GM12873 (cell line): ENCODE measurements at regions not wholly inside any gene's neighbourhood (a gene's known extent, or its start where the extent isn't known, plus 50 kb on each side); places are given as distances from the start of the nearest gene placed in this dataset.

Source experiments
- CTCF ChIP-seq: IDR thresholded peaks from 2 replicates; pipeline ENCODE4 v1.5.1; 2012; ENCODE audit warnings: low read depth, mild to moderate bottlenecking, moderate library complexity, low read length, control low read depth; ENCODE audit not compliant: insufficient read depth; ENCODE audit errors: missing control alignments

GRCh38 chr14:98899441-98899840, 372.6 kb downstream of the BCL11B start:
- no peak for TF ChIP-seq CTCF

- TF ChIP-seq CTCF = no peak
Observed at GRCh38 chr14:98900236-98900635, 371.8 kb downstream of the BCL11B start.

GRCh38 chr14:98900798-98901197, 371.2 kb downstream of the BCL11B start:
- no peak for TF ChIP-seq CTCF

GRCh38 chr14:98901511-98902205, 370.3 kb downstream of the BCL11B start:
- no peak for TF ChIP-seq CTCF

GRCh38 chr14:98903371-98903770, 368.6 kb downstream of the BCL11B start:
- TF ChIP-seq CTCF = no peak

- TF ChIP-seq CTCF = no peak
Observed at GRCh38 chr14:98904677-98905076, 367.3 kb downstream of the BCL11B start.

GRCh38 chr14:98906123-98906995, 365.6 kb downstream of the BCL11B start:
- no peak for TF ChIP-seq CTCF
